Uterus (tissue), 2 donors: ENCODE measurements at regions not wholly inside any gene's neighbourhood (a gene's known extent, or its start where the extent isn't known, plus 50 kb on each side); places are given as distances from the start of the nearest gene placed in this dataset.

Experiments used
- CTCF ChIP-seq, 4 experiments: fragments of 200-600 bp in 2 of 4; fragments of 450-650 bp in 2 of 4; sonication (generic) in 2 of 4; IDR thresholded peaks; one replicate each; pipeline ENCODE4 v1.5.1; 2016 to 2019; ENCODE audit warnings: antibody characterized with exemption in 4 of 4, mild to moderate bottlenecking in 2 of 4, moderate library complexity in 1 of 4
- POLR2A ChIP-seq, 2 donors: fragments of 450-650 bp; IDR thresholded peaks; one replicate each; pipeline ENCODE4 v1.6.1; 2016; ENCODE audit warnings: antibody characterized with exemption in 2 of 2, mild to moderate bottlenecking in 1 of 2, moderate library complexity in 1 of 2

DNA sequence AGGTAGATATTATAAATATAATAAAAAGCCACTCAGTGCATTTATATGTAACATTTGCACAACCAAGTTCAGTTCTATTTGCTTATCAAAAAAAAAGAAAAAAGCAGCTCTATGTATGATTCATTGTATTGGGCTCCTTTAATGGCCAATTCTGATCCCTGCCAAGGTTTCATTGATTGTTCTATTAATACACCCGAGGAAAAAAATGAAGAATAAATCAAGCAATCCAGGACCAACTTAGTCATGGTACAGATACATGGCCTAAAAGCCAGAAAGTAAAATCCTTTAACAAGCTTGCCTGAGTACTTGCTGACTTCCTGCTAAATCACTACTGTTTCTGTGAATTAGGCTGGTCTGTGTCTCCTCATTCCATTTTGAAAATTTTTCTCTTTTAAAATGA lies 77.6 kb upstream of the PCDH7 start:
- TF ChIP-seq CTCF (IDR thresholded peaks at IDR 0.05): no peak
- no peak for TF ChIP-seq POLR2A (IDR thresholded peaks at IDR 0.05)
